HG02884 (cell line): ENCODE measurements at regions not wholly inside any gene's neighbourhood (a gene's known extent, or its start where the extent isn't known, plus 50 kb on each side); places are given as distances from the start of the nearest gene placed in this dataset.

ENCODE experiments used
- ATAC-seq: cut with Tn5 transposase; IDR thresholded peaks from one replicate; pipeline ENCODE4 v1.9.1; 2021; ENCODE audit warnings: mild to moderate bottlenecking, moderate library complexity; ENCODE audit not compliant: unreplicated experiment

DNA sequence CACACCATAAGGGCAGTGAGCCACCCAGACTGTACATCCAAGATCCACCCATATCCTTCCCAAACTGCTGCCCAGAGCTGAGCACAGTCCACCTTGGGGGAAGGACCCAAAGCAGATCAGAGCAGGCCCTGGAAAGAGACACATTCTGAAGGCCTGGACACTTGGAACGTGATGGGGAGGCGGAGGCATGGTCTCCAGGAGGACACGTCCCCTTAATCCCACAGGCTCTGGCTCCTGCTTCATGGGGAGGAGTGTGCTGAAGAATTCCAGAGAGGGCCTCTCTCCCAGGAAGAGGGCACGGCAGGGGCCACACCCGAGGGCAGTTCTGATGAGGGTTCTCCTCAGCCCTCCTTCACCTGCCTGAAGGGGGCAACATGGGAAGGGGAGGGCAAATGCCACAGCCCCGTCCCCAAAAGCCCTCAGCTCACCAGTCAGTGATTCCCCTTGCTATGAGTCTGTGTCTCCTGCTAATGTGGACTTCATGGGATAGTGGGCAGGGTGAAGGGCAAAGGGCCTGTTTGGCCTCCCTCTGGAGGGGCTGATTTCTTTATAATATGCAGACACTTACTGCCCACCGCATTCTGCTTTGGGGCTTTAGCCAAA lies 276.8 kb downstream of the ENC1 start:
- ATAC-seq = no peak

DNA sequence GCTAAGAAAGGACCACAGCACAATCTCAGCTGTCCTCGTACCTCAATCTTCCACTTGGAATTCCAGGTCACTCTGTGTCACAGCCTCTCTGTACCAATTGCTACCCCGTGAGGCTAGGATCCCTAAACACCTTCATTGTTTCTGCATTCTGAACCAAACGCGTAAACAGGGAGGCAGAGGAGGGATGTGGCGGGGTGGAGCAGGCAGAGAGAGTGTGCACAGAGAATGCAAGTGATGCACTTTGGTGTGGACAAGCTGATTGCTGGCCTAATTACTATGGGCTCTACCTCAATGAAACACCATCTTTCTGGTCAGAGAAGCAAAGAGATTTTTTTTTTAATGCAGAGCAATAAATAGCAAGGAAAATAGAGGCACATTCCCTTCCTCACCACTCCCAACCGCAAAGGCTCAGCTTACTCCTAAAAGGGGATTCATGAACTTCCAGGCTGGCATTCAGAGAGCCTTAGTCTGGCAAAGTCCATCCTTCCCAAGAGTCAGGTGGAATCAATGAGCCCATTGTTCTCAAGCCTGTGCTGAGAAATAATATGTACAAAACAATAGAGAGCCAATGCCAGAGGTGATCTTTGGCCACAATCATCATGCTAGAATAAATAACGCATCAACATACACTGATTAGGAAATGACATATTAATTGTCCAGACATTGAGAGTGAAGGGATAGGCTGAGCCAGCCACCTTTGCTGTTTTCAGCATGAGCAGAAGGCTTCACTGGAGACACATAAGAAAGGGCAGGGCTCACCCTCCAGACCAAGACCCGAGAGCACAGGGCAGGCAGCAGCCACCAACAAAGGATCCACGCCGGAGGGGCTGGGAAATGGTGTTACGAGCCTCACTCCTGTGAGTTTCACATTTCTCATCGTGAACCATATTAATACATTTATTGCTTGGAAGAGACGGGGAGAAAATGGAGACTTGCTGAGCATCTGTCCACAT lies 278.8 kb downstream of the ENC1 start:
- ATAC-seq = no peak

DNA sequence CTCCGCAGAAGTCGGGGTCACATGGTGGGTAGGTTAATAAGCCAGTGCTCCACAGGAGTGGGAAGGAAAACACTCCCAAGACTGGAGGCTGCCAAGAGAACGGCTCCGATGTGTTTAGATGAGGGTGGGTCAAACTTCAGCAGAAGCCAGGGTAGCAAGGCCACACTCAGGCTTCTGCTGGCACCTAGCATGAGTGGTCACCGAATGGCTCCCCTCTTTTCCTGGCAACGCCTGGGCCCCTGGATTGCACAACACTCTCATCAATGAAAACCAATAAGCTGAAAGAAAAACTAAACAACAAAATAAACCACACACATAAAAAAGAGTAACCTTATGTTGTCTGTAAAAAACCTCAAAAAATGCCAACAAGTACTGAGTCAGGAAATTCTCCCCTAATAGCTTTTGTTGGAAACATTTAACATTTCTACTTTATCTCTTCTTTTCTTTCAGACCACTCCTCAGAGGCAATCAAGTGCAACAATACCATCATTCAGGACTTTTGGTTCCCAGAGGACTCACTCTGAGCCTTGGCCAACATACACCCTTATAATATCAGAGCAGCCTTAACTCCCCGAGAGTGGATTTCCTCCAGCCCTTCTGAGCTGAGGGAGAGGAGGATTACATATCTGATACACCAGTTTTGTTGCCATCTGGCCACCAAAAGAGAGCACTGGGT lies 279.9 kb downstream of the ENC1 start:
- no peak for ATAC-seq

DNA sequence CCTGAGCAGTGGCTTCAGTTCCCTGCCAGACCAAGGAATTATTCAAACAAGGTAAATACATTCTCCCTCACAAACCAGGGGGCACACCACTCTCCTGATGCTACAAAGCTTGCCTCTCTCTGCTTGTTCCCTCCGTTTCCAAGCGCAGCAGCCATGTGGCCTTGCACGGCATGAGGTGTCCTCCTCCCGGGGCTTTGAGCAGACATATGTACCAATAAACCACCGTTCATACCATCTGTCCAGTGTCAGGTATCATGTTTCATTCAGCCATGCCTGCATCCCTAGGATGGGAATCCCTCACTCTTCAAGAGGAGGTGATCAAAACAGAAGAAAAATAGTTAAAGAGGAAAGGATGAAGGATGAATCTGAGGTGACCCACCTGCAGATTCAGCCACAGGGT lies 282.7 kb downstream of the ENC1 start:
- ATAC-seq = no peak

DNA sequence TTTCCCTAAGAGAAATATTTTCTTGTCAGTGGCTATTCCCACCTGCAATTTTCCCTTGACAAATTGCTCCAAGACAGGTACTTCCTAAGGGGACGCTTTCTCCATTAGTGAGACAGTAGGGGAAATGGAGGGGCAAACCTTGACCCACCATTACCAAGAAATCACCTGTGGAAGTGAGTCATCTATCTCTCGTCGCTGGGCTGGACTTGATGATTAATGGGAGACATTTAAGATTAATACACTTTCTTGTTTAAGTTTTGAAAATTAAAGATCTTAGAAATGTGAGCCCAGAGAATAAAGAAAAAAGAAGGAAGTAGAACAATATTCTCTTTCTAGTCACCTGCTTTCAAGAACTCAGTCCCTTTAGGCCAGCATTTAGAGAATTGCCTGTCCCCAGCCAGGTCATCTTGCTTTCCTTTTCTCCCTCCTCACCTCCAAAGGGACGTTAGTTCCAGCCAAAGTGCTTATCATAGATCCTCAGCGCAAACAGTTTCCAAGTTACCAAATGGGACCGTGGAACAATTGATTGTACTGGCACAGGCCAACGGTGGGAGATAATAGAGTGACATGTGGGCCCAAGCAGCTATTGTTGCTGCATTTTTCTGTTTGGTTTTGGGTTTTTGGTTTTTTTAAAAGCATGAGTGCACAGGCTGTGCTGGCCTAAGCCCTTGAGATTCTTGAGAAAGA lies 284.4 kb downstream of the ENC1 start:
- no peak for ATAC-seq

DNA sequence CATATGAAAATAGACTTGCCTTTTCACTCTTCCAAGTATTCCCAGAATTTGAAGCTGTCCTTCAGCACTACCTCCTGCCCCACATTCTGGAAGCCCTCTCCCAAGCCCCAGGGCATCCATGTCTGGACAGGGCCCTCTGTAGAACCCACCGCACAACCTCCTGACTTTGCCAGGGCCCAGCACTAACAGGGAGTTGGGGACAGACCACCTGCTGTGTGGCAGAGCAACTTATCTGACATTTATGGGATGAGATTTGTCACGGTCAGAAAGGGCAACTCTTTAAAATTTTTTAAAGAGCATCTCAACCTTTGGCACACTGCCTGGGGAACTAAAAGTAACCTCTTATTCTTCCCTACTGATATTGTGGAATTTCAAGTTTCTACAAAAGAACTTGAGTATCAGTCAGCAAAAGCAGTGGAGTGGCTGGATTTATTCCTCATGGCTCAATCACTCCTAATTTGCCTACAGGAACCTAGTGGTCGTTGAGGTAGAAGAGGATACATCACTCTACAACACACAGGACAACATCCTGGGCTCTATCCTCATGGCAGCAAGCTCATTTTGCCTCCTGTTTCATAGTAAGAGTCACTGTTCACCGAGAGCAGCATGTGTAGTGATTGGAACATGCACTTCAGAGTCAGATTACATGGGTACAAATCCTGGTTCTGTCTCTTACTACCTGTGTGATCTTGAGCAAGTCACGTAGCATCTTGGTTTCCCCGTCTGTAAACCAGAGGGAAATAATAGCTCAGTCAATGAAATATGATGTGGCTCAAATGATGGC lies 285.3 kb downstream of the ENC1 start:
- no peak for ATAC-seq

DNA sequence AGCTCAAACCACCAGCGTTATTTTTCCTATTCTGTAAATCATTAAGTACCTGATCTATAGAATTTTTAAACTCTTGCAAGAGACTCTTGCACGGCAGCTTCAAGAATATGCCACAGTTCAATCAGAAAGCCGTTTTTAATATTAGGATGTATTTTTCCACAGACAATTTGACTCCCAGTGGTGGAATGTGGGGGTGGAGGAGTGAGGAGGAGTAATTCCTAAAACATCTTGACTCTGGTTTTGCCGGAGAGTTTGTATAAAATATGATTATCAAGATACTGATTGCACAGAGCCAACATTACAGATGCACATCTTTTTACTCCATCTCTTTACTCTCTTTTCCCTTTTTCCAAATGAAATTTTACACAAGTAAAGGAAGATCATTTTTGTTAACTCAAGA lies 288.3 kb downstream of the ENC1 start:
- ATAC-seq = no peak

DNA sequence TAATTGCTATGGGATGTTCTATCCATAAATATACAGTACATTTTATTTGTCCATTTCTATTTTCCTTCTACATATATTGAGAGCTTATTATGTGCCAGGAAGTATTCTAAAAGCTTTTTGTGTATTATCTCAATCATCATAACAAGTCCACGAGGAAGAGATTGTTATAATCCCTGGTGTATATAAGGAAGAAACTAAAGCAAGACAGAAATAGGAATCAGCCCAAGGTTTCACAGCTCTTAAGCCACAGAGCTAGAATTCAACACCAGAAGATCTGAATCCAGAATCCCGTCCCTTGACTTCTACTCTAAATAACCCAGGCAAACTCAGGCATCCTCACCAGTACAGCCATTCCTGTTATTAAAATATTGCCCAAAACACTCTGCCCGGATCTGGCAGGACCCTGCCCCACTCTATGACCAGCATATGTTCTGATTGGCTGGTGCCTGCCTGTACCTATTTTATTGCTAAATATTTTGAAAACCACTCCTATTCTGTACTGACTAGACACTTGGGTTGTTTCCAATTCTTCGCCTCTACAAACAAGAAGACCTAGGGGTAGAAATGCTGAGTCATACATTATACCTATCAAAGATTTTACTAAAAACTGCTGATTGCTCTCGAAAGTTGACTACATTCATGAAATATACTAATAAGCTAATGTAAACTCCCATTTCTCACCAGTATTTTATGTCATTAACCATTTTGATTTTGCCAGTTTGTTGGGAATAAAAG lies 297.4 kb downstream of the ENC1 start:
- ATAC-seq = no peak

DNA sequence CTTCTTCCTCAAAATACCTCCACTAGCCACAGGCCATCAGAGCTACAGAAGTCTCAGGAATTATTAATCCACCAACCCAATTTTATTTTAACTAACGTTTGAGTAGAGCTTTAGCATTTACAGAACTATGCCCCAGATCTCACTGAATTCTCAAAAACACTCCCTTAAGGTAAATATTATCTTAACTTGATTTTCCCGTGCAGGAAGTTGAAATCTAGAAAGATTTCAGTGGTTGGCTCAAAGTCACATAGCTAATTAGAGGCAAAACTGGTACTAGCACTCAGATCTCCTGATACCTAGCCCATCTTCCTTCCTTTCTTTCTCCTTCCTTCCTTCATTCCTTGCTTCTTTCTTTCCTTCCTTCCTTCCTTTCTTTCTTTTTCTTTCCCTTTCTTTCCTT lies 298.3 kb downstream of the ENC1 start:
- no peak for ATAC-seq

DNA sequence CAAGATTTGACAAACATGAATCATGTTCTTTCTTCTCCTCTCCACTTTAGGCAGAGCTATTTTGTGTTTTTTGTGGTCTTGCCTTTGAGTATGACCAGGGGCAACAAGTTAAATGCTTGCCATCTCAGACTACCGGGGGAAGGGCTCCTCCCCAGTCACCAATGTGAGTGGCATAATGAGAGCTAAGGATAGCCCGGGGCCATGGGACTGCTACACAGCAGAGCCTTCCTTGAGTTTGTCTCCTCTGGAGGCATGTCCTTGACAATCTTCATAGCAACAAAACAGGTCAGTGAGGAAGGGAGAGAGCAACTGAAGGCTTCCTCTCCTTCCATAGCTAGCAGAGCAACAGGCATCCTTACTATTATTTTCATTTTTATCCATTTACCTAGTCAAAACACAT lies 299.3 kb downstream of the ENC1 start:
- no peak for ATAC-seq

DNA sequence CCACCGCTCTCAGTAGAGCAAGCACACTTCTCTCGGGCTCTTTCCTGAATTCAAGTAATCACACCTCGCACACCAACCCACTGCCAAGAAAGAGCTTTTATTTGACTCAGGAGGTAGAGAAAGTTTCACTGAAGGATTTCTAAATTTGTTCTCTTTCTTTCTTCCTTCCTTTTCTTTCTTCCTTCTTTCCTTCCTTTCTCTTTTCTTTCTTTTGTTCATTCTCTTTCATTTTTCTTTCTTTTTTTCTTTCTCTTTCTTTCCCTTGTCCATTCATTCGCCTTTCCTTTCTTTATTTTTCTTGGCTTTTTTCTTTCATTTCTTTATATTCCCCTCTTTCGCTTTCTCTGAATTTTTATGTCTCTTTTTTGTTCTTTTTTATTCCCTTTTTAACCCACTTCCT lies 300.1 kb downstream of the ENC1 start:
- ATAC-seq = no peak

DNA sequence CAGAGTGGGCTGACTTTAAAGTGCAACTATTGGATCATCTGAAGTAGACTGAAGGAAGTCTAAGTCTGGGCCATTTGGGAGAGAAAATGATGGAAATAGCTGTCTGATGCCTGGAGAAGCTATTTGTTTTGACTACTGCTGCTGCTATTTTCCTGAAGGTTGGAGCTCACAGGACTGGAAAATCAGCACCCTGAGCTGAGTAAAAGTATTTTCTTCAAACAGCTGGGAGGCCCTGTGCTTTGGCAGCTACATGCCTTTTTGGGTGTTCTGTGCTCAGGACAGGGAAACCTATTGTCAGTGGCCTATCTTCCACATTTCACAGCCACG lies 302.6 kb downstream of the ENC1 start:
- ATAC-seq = no peak

DNA sequence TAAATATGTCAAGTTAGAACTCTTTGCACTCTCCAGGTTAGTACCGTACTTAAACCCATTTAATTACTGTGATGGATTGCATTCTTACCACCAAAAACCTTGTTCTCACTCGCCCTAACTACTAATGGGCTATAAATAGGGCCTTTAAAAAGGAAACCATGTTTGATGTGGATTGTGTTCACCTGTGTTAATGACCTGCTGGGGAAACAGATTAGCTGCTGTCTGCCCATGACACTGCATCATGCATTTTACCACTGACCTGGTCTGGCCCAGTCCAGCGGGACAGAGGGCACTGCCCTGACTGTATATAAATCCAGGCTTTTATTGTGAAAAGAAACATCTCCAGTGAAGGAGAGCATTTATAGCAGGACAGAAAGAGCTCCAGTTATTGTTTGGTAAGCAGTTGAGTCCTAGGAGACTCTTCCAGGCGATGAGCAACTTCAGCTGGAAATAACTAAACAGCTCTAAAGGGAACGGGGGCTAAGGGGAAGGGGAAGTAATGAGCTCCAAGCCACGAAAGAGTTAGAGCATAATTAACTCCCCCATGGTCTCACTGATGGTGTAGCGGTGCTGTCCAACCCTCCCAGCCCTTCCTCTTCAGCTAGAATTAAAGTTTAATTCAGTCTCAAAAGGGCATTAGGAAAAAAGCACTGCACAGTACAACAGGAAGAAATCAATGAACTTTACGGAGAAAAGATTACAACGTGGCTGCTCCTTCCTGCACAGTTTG lies 303.1 kb downstream of the ENC1 start:
- no peak for ATAC-seq

DNA sequence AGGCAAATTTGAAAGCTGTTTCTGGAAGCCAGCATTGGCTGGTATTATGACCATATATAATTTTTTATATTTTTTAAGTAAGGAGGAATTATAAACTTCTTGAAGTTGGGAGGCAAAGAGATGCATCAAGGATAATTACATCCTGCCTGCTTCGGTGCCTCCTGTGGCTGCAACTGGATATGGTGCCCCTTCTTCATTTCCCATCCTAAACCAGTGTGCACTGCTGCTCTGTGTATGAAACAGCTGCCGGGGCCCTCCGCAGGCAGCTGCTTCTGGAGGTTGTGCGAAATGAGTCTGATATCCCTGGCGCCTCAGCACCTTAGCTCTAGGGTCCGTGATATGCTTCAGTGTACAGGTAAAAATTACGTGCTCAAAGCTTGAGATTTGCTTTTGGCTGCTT lies 304.2 kb downstream of the ENC1 start:
- ATAC-seq = no peak

DNA sequence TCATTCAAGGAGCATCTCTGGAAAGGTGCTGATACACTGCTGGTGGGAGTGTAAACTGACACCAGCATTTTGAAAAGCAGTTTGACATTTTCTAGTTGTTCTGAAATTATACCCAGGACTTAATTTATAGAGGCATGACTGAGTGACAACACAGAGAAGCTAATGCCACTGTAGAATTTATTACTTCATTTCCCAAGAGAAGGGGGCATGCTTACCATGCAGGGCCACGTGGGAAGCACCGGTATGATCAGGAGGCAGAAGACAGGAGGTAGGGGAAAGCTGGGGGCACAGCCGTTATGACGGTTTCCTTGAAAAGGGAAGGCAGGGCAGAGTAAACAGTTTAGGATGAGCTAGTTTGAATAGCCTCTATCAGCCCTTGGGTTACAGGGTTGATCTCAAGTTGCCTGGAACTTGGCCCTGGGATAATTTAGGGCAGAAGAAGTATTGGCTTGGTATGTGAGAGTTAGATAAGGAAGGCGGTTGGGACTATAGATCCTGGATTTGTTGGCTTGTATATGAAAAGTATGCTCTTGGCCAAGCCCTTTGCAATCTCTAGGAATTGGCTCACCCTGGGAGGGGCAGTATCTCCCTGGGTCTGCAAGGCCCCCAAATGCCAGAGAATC lies 305.7 kb downstream of the ENC1 start:
- ATAC-seq = no peak

DNA sequence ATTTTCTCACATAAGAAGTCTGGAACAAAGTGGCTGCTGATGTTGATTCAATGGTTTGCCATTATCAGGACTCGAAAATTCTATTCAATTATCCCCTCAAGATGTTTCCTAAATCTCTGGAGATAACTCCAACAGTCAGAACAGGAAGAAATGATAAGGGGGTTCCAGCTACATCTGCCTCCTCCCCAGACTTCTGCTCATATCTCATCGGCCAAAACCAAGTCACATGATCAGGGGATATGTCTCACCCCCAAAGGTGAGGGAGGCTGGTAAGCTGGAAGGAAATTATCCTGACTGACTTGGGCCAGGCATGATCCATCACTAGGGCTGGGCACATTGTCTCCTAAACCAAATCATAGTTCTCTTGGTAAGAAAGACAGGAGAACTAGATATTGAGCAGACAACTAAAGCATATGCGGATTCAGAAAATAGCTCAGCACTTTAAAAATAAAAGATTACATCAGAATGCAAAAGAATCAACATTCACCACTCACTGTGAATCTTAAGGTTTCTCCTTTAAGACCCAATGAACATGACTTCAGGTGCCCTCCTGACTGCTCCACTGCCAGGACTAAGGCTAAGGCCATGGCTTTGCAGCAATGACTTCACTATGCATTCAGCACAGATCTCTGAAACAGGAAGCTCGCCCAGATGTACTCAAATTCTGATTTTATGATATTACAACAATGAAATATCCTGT lies 306.3 kb downstream of the ENC1 start:
- ATAC-seq = no peak

DNA sequence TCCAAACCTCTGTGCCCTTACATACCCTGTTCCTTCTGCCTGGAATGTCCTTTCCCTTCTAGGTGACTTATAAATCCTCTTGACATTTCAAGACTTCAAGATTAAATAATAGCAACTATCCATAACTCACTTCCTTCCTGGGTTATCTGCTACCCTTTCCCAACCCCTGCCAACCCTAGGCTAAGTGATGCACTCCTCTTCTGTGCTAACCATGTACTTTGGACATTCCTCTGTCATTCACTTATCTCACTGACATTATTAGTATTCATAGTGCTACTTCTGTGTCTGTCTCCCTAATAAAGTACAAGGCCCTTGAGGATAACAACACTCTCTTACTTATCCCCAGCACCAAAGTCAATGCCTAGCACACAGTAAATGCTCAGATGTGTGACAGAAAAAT lies 307.1 kb downstream of the ENC1 start:
- ATAC-seq = no peak

DNA sequence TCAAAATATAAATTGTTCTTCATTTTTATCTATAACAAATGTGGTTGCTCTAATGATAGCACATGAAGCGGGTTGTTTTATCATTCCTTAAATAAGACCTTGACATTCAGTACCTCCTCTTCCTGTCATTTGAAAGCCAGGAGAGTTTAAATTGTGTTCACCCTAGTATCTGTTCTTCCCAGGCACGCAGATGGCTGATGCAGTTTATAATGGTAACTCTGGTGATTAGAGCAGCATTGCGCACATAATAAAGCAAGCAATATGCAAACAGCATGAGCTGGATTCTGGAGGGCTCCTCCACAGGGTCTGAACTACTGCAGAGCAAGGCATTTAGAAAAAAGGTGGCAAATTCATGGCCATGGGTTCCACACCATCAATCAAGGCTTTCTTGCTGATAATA lies 307.8 kb downstream of the ENC1 start:
- ATAC-seq = no peak
